Stimulated activated naive CD8-positive, alpha-beta T cell treated with anti-CD3 and anti-CD28 coated beads, Interleukin-15, Interleukin-2, amounts not matched to agents 100 ng/mL and 50 ng/mL, for 24 hours (primary cell): ENCODE measurements at regions not wholly inside any gene's neighbourhood (a gene's known extent, or its start where the extent isn't known, plus 50 kb on each side); places are given as distances from the start of the nearest gene placed in this dataset.

ENCODE experiments used
- H3K27ac Mint-ChIP-seq: one replicate; pipeline ENCODE4 v1.8.0; 2021; ENCODE audit warnings: mild to moderate bottlenecking, mixed read lengths
- H3K27me3 Mint-ChIP-seq: one replicate; pipeline ENCODE4 v1.8.0; 2021; ENCODE audit warnings: mixed read lengths
- H3K36me3 Mint-ChIP-seq: one replicate; pipeline ENCODE4 v1.8.0; 2021; ENCODE audit warnings: low read depth, mixed read lengths
- H3K4me1 Mint-ChIP-seq: one replicate; pipeline ENCODE4 v1.8.0; 2021; ENCODE audit warnings: low read depth, mixed read lengths
- H3K4me3 Mint-ChIP-seq: one replicate; pipeline ENCODE4 v1.8.0; 2021; ENCODE audit warnings: mild to moderate bottlenecking, mixed read lengths
- H3K9me3 Mint-ChIP-seq: one replicate; pipeline ENCODE4 v1.8.0; 2021; ENCODE audit warnings: mixed read lengths

DNA sequence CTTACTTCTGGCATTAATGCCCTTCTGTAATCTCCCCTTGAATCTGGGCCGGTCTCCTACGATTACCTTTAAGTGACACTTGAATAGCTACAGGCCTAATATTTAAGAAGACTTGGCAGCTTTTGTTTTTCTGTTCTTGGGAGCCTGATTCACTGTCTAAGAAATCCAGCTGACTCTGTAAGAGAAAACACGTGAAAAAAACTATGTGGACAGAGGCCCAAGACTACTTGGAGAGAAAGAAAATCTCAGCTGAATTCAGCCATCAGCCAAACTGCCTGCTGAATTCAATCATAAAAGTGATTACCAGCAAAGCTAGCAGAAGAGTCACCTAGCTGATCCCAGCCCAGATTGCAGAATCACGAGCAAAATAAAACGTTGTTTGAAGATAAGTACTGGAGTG is 521.2 kb downstream of the MID1IP1 start:
- Mint-ChIP-seq H3K9me3 (no peaks in the 10 kb centered on the region), H3K36me3 (peaks cover 66% of the 10 kb centered on the region), H3K4me1 (peaks cover 71% of the 10 kb centered on the region), H3K4me3 (peak overlapping the region; percentile 80), H3K27ac (peak overlapping the region; percentile 72), H3K27me3 (no peaks in the 10 kb centered on the region)

DNA sequence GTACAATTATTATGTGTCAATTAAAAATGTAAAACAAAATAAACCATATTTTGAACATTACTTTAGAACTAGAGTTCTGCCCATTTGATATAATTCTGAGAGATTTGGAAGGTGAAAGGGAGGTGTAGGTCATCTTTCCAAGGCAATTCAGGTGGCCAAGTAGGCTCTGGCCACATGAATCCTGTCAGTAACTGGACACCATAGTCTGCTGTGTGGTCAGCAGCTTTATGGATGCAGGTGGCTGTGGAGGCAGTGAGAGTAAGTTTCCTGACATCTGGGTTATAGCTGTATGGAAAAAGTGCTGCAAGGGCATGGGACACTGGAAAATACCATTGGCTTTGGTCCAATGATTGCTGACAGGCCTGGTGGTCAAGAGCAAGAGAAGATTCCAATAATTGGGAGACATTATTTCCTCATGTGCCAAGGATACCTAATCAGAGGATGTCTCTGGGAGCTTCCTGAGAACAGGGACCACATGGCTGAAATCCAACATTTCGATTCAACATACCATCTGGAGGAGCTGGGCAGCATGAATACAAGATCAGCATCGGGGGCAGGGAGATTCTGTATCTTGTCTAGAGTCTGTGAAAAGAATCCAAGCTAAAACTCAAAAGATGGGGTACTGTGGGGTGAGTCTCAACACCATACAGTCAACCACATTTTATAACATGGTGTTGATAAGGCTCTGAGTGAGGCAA is 523.1 kb downstream of the MID1IP1 start:
- Mint-ChIP-seq H3K27me3 (no peaks in the 10 kb centered on the region), H3K4me1 (peaks cover 71% of the 10 kb centered on the region), H3K9me3 (no peaks in the 10 kb centered on the region), H3K36me3 (peaks cover 61% of the 10 kb centered on the region), H3K27ac (peak overlapping the region; percentile 87), H3K4me3 (peak overlapping the region; percentile 80)

DNA sequence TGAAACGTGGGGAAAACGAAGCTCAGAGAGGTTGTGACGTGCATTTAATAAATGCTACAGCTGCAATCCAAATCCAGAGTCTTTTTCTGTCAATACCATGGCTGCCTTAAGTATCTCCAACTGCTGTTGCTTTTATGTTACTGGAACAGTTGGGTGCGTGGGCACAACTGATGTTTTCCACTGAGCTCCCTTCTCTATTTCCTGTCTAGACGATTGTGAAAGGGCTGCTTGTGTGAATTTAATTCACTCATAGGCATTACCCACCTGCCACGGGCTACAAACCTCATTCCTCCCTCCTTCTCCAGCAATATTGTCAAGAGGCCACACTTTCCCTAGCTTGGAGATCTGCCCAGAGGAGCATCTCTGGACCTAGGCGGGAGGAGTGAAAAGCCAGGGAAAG is 526.0 kb downstream of the MID1IP1 start:
- Mint-ChIP-seq H3K27ac (peak overlapping the region; percentile 97), H3K27me3 (no peaks in the 10 kb centered on the region), H3K36me3 (peaks cover 40% of the 10 kb centered on the region), H3K4me3 (peak overlapping the region; percentile 83), H3K9me3 (peaks cover 4% of the 10 kb centered on the region), H3K4me1 (peaks cover 72% of the 10 kb centered on the region)

DNA sequence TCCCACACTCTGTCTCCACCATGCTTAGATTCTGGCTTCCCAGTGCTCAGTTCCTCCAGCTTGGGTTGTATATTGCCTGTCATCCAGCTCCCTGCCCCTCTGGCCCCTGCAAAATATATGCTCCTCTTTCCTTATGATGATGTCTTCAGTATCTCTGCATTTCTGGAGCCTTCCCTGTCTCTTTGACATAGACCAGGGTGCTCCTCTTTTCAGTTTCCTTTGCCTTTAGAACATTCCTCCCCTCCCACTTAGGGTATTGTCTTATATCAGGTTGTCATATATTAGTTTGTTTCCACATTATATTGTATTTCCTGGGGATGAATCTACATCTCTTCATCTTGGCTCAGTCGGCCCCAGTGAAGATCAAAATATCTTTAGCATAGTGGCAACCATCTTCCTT is 526.4 kb downstream of the MID1IP1 start:
- H3K27ac Mint-ChIP-seq = peak overlapping the region; percentile 97
- H3K4me3 Mint-ChIP-seq = peak overlapping the region; percentile 83
- peaks cover 4% of the 10 kb centered on the region for H3K9me3 Mint-ChIP-seq
- no peaks in the 10 kb centered on the region for H3K27me3 Mint-ChIP-seq
- H3K4me1 Mint-ChIP-seq = peaks cover 72% of the 10 kb centered on the region
- H3K36me3 Mint-ChIP-seq = peaks cover 39% of the 10 kb centered on the region

DNA sequence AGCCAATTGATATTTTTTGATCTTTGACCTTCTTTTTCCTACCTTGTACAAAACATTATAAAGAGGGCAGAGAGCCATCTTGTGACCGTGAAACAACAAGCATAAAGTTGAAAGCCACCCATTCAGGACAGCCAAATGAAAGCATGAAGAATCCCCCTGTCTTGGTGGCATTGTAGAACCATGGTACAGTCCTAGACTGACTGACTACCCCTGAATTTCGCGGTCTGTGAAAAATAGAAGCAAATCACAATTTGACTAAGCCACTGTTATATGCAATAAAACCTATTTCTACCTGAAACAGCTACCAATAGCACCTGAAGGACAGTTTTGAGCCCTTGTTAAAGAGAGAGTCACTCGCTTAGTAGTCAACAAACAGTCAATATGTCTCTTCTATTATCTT is 527.4 kb downstream of the MID1IP1 start:
- Mint-ChIP-seq H3K4me1 (peaks cover 77% of the 10 kb centered on the region), H3K27ac (peak overlapping the region; percentile 97), H3K4me3 (no peak overlapping the region), H3K9me3 (peaks cover 4% of the 10 kb centered on the region), H3K36me3 (peaks cover 31% of the 10 kb centered on the region), H3K27me3 (no peaks in the 10 kb centered on the region)

DNA sequence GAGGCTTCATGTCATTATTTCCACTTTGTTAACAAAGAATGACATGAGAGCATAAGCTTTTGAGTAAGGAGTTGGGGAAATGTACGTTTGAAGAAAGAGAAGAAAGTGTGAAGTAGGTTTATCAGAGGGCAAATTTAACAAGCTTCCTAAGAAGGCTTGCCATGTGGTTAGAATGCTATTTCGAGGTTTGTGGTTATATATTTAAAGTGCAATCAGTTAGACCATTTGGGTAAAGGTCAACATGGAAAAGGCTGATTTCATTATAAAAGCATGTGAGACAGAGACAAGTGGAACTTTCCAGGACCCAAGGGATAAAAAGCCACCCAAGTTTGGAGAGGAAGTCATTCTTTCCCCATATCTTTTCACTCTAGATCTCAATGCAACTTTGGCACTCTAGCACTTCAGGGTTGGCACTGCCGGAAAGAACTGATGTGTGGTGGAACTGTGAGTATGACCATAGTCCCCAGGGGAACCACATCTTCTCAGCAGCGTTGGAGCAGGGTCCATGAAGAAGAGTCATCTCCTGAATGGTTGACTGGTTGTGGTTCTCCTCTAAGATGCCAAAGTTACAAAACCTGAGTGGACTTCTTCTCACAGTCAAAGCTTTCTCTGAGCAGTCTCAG is 529.9 kb downstream of the MID1IP1 start:
- Mint-ChIP-seq H3K27ac (peak overlapping the region; percentile 97), H3K9me3 (peaks cover 4% of the 10 kb centered on the region), H3K4me3 (peak overlapping the region; percentile 72), H3K27me3 (no peaks in the 10 kb centered on the region), H3K4me1 (peaks cover 88% of the 10 kb centered on the region), H3K36me3 (peaks cover 17% of the 10 kb centered on the region)

DNA sequence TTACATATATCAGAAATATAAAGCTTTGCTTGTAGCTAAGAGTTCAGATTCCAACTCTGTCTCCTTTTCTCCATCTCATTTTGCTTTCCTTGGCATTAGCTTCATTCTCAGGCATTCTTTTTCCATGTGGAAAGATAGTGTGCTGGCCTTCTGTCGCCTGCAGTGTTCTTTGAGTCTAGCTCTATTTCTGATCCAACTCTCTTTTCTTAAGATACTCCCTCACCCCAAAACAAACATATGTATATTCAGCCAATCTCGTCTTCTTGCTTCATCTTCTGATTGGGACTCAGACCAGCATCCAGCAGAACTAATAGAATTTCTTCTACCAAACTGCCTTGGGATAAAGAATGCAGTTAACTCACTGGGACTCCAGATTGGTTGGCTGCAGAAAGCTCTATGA is 532.2 kb downstream of the MID1IP1 start:
- H3K9me3 Mint-ChIP-seq = peaks cover 4% of the 10 kb centered on the region
- peaks cover 11% of the 10 kb centered on the region for H3K36me3 Mint-ChIP-seq
- peaks cover 85% of the 10 kb centered on the region for H3K4me1 Mint-ChIP-seq
- H3K27me3 Mint-ChIP-seq = no peaks in the 10 kb centered on the region
- H3K4me3 Mint-ChIP-seq = no peak overlapping the region
- H3K27ac Mint-ChIP-seq = peak overlapping the region; percentile 82

DNA sequence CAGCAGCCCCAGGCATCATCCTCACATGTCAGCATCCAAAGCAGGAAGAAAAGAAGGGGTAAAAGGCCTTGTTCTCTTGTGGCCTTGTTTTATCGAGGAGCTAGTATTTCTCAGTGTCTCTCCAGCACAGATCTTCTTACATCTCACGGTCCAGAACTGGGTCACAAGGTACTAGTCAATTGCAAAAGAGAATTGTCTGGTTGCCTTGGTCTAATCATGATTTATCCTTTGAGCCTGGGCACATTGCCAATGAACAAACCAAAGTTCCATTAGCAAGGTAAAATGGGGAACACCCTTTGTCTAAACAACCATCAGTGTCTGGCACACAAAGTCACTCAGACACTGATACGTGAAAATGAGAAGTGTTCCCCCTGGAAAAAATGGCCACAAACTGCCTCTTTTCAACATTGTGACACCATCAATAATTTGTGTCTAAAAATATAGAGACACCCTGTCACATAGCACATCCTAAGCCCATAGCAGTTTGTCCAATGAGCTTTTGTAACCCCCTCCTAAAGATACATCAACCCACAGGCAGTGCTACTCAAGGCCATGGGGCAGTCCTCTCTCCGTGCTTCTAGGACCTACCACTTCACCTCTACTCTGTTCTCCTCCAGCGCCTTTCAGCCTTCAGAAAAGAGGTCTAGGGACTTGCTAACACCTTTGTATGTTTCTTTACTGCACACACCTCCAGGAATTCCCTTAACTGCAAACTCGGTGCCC is 534.4 kb downstream of the MID1IP1 start:
- Mint-ChIP-seq H3K9me3 (no peaks in the 10 kb centered on the region), H3K36me3 (peaks cover 6% of the 10 kb centered on the region), H3K27ac (peak overlapping the region; percentile 93), H3K27me3 (no peaks in the 10 kb centered on the region), H3K4me3 (peak overlapping the region; percentile 38), H3K4me1 (peaks cover 67% of the 10 kb centered on the region)

DNA sequence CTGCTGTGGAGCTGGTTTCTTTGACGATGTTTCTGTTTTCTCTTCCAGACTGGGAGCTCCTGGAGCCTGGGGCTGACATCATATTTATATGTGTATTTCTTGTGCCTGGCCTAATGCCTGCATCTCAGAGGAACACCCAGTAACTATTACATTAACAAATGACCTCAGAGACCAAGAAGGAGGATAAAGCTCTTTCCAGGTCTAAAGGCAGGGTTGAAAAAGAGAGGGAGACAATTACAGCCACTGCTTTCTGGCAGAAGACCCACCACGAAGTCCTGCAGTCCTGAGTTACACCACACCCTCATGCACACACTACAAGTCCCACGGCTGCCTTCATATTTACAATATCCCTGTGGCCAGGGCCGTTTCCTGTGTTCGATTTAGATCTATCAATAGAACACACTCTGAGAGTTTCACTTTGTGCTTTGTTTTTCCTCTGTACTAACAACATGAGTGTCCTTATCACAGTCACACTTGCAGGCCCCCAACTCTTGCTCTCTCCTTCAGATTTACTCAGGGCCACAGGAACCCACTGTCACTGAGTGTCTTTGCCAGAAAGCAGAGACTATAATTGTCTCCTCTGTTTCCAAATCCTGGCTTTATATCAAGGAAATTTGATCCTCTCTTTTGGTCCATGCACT is 535.5 kb downstream of the MID1IP1 start:
- Mint-ChIP-seq H3K9me3 (no peaks in the 10 kb centered on the region), H3K27ac (peak overlapping the region; percentile 93), H3K27me3 (no peaks in the 10 kb centered on the region), H3K4me1 (peaks cover 56% of the 10 kb centered on the region), H3K36me3 (peaks cover 6% of the 10 kb centered on the region), H3K4me3 (peak overlapping the region; percentile 26)

DNA sequence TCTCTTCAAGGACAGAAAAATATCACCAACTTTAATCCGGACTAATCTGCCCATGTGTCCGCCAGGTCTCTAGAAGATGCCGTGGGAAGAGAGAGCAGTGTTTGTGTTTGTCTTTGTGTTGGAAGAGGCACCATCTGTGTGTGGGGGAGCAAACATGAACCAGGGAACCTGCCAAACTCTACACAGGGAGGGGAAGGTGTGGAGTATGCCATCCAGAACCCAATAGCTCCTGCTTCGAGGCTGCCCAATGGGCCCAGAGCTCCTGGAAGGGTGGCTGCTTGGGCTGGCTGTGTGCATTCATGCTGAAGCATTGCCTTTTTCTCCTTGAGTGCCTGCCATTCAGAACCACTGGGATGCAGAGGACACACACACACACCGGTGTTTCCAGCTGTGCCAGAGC is 536.2 kb downstream of the MID1IP1 start:
- H3K36me3 Mint-ChIP-seq = peaks cover 2% of the 10 kb centered on the region
- H3K27ac Mint-ChIP-seq = peak overlapping the region; percentile 93
- H3K27me3 Mint-ChIP-seq = no peaks in the 10 kb centered on the region
- peaks cover 50% of the 10 kb centered on the region for H3K4me1 Mint-ChIP-seq
- no peak overlapping the region for H3K4me3 Mint-ChIP-seq
- no peaks in the 10 kb centered on the region for H3K9me3 Mint-ChIP-seq

DNA sequence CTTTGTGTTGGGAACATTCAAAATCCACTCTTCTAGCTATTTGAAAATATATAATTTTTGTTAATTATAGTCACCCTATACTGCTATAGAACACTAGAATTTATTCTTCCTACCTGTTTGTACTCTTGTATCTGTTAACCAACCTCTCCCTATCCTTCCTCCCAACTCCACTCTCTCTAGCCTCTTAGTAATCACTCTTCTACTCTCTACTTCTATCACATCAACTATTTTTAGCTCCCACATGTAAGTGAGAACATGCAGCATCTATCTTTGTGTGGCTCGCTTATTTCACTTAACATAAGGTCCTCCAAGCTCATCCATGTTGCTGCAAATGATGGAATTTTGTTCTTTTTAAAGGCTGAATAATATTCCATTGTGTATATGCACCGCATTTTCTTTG is 537.3 kb downstream of the MID1IP1 start:
- Mint-ChIP-seq H3K27ac (no peak overlapping the region), H3K27me3 (no peaks in the 10 kb centered on the region), H3K36me3 (no peaks in the 10 kb centered on the region), H3K4me1 (peaks cover 41% of the 10 kb centered on the region), H3K4me3 (no peak overlapping the region), H3K9me3 (no peaks in the 10 kb centered on the region)

DNA sequence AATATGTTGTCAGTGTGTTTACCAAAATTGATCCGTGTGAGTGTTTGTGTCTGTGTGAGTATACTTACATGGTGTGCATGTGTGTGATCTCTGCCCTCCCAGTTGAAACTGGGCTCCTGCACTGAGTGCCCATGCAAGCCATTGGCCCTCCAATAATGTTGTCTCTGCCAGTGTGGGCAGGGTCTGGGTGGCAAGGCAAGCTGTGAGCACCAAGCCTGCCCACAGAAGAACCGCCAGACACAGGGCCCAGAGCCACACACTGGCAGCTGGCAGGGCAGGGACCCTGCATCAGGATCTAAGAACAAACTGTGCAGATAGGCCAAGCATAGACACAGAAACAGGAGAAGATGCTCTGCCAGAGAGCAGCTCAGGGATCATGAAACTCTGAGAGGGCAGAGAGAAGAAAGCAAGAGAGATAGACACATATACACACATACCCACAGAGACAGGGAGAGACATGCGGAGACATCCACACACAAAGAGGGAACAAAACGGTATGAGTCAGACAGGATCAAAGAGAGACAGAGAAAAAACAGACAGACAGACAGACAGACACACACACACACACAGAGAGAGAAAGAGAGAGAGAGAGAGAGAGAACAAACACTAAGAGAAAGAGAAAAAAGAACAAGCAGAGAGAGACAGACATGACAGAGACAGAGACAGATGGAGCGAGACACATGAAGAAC is 555.0 kb downstream of the MID1IP1 start:
- Mint-ChIP-seq H3K4me3 (no peak overlapping the region), H3K9me3 (no peaks in the 10 kb centered on the region), H3K4me1 (peaks cover 22% of the 10 kb centered on the region), H3K27me3 (peaks cover 2% of the 10 kb centered on the region), H3K27ac (peak overlapping the region; percentile 36), H3K36me3 (no peaks in the 10 kb centered on the region)

DNA sequence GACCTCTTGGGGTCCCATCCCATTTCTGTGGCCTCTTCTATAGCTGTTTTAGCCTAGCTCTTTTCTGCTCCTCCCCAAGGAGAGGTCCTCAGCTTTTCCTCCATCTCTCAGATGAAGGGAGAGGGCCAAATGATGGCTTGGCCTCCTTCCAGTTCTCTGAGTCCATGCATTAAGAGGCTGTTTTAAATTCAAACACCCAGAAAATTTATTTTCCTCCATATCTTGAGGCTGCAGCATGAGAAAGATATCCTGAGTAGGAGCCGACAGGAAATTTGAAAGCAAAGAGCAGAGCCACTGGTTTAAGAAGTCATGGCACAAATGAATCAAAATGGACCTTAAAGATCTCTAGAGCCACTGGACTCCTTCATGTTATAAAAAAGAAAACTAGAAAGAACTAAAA is 558.8 kb downstream of the MID1IP1 start:
- Mint-ChIP-seq H3K27me3 (no peaks in the 10 kb centered on the region), H3K36me3 (no peaks in the 10 kb centered on the region), H3K4me3 (no peak overlapping the region), H3K9me3 (no peaks in the 10 kb centered on the region), H3K4me1 (peaks cover 22% of the 10 kb centered on the region), H3K27ac (no peak overlapping the region)

DNA sequence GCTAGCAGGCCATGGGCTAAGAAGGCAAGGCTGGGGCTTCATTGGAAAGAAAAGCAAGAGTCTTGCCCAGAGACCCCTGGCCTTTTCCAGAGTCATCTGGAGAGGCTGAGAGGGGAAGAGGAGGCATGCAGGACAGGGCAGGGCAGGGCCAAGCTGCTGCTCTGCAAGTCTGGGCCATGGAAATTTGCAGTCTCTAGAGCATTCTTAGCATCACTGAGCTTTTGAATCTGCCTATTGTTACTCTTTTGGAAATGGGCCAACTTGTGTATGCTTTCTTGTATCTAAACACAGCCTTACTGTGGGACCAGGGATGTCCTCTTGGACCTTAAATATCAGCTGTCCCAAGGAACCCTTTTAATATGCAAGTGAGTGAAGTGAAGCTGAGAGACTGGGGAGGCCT is 560.5 kb downstream of the MID1IP1 start:
- H3K27ac Mint-ChIP-seq = no peak overlapping the region
- no peaks in the 10 kb centered on the region for H3K27me3 Mint-ChIP-seq
- H3K9me3 Mint-ChIP-seq = no peaks in the 10 kb centered on the region
- no peak overlapping the region for H3K4me3 Mint-ChIP-seq
- H3K4me1 Mint-ChIP-seq = peaks cover 22% of the 10 kb centered on the region
- no peaks in the 10 kb centered on the region for H3K36me3 Mint-ChIP-seq
